ENCODE measurements at regions not wholly inside any gene's neighbourhood (a gene's known extent, or its start where the extent isn't known, plus 50 kb on each side); places are given as distances from the start of the nearest gene placed in this dataset.
"Not testable (repeated sequence)": the region's sequence is repeated elsewhere in the genome, so short reads cannot be mapped to it uniquely, and the experiment has no call there.

- H3K27me3 ChIP-seq (ENCODE audit: control insufficient read depth in 2 of 2, insufficient read depth in 2 of 2, low read length in 2 of 2); H2AFZ ChIP-seq (ENCODE audit: low read depth, low read length); H3K9me1 ChIP-seq (replicated peaks; ENCODE audit: control insufficient read depth, extremely low read depth, insufficient read depth, low read length); DNase-seq (ENCODE audit: low read depth, low spot score); FAIRE-seq; H3K36me3 ChIP-seq (ENCODE audit: control insufficient read depth in 2 of 2, extremely low read depth in 1 of 2, insufficient read depth in 2 of 2, low read length in 2 of 2); intact Hi-C loops (cut with micrococcal nuclease); H3K79me2 ChIP-seq (ENCODE audit: control insufficient read depth, insufficient read depth, low read length); H3K4me3 ChIP-seq (replicated peaks in 1 of 3; ENCODE audit: insufficient read depth in 1 of 3, low read depth in 1 of 3, low read length in 3 of 3); H3K4me2 ChIP-seq (ENCODE audit: insufficient read depth, low read length); dilution Hi-C loops (cut with MboI; ENCODE audit: extremely low pct_ligation_motif_present, low sequenced_read_pairs); BruUV-seq (replicated peaks); POLR2A ChIA-PET; H3K27ac ChIP-seq (ENCODE audit: insufficient read depth, low read depth, low read length); H4K20me1 ChIP-seq (replicated peaks; ENCODE audit: control insufficient read depth, extremely low read depth, insufficient read depth, low read length); H3K4me1 ChIP-seq (ENCODE audit: control insufficient read depth, extremely low read depth, insufficient read depth, low read length); H3K9ac ChIP-seq (replicated peaks; ENCODE audit: extremely low read depth, insufficient read depth, low read length); H3K9me3 ChIP-seq (replicated peaks; ENCODE audit: control insufficient read depth, insufficient read depth, low read length): not testable (repeated sequence)
- TF ChIP-seq GATA2 (IDR thresholded peaks at IDR 0.05; ENCODE audit: insufficient read depth, insufficient read length, low read depth, low read length): peak; percentile 19
- CTCF ChIA-PET: interaction anchor here (1.2 kb wide), 1 partner anchor 18 kb away, joined by 3 read pairs; no protein-coding TSS in a partner anchor
These were observed 214.5 kb downstream of the SIPA1L2 start for GRCh38 chr1:232415481-232415880.

- FAIRE-seq (no peak), DNase-seq (ENCODE audit: low read depth, low spot score) (no peak)
- H2AFZ ChIP-seq (ENCODE audit: low read depth, low read length): no peak overlapping the region
- no peaks in the 10 kb centered on the region for H3K9me1 ChIP-seq (replicated peaks; ENCODE audit: control insufficient read depth, extremely low read depth, insufficient read depth, low read length)
- peaks cover 0 to 3% of the 10 kb centered on the region in 2 experiments for H3K36me3 ChIP-seq (ENCODE audit: control insufficient read depth in 2 of 2, extremely low read depth in 1 of 2, insufficient read depth in 2 of 2, low read length in 2 of 2)
- no peak overlapping the region for H3K27ac ChIP-seq (ENCODE audit: insufficient read depth, low read depth, low read length)
- H3K4me2 ChIP-seq (ENCODE audit: insufficient read depth, low read length): no peak overlapping the region
- no peaks in the 10 kb centered on the region for H3K79me2 ChIP-seq (ENCODE audit: control insufficient read depth, insufficient read depth, low read length)
- no peaks in the 10 kb centered on the region for H3K27me3 ChIP-seq (ENCODE audit: control insufficient read depth in 2 of 2, insufficient read depth in 2 of 2, low read length in 2 of 2)
- H4K20me1 ChIP-seq (replicated peaks; ENCODE audit: control insufficient read depth, extremely low read depth, insufficient read depth, low read length): no peaks in the 10 kb centered on the region
- POLR2A ChIA-PET: no interaction called here
- H3K4me1 ChIP-seq (ENCODE audit: control insufficient read depth, extremely low read depth, insufficient read depth, low read length): no peaks in the 10 kb centered on the region
- intact Hi-C loops (cut with micrococcal nuclease) (no loop called here), dilution Hi-C loops (cut with MboI; ENCODE audit: extremely low pct_ligation_motif_present, low sequenced_read_pairs) (no loop called here)
- H3K9me3 ChIP-seq (replicated peaks; ENCODE audit: control insufficient read depth, insufficient read depth, low read length): no peaks in the 10 kb centered on the region
- no peak overlapping the region for H3K9ac ChIP-seq (replicated peaks; ENCODE audit: extremely low read depth, insufficient read depth, low read length)
- H3K4me3 ChIP-seq (replicated peaks in 1 of 3; ENCODE audit: insufficient read depth in 1 of 3, low read depth in 1 of 3, low read length in 3 of 3): no peak overlapping the region
- CTCF ChIA-PET: no interaction called here
- no TSS peak for BruUV-seq (replicated peaks)
- no peak for TF ChIP-seq EZH2 (IDR thresholded peaks at IDR 0.05; ENCODE audit: borderline replicate concordance, low read depth, low read length, severe bottlenecking)
These were observed 215.8 kb downstream of the SIPA1L2 start for GRCh38 chr1:232414100-232414499.

Data from endothelial cell of umbilical vein (primary cell).